GM20000 (cell line): ENCODE measurements at regions not wholly inside any gene's neighbourhood (a gene's known extent, or its start where the extent isn't known, plus 50 kb on each side); places are given as distances from the start of the nearest gene placed in this dataset.

Source experiments
- DNase-seq: peaks from one replicate; pipeline ENCODE4 v3.0.0; 2012; ENCODE audit warnings: low spot score
- CTCF ChIP-seq: IDR thresholded peaks from 2 replicates; pipeline ENCODE4 v1.5.1; 2012; ENCODE audit warnings: mild to moderate bottlenecking, control low read depth; ENCODE audit errors: extremely low read depth, missing control alignments

GRCh38 chr16:64254443-64255367 lies 867.2 kb downstream of the CDH11 start:
- no peak for DNase-seq
- TF ChIP-seq CTCF = no peak

- DNase-seq = no peak
- no peak for TF ChIP-seq CTCF
Measured at GRCh38 chr16:64253525-64253924, 868.3 kb downstream of the CDH11 start.

- no peak for DNase-seq
Measured at GRCh38 chr16:64253096-64253495, 868.8 kb downstream of the CDH11 start.

GRCh38 chr16:64251742-64252141 lies 870.1 kb downstream of the CDH11 start:
- no peak for TF ChIP-seq CTCF
- DNase-seq = no peak

More at GRCh38 chr16:64253096-64253495, 868.8 kb downstream of the CDH11 start:
- TF ChIP-seq CTCF = no peak

GRCh38 chr16:64250866-64251265 lies 871.0 kb downstream of the CDH11 start:
- TF ChIP-seq CTCF = no peak

GRCh38 chr16:64242492-64242891 lies 879.4 kb downstream of the CDH11 start:
- DNase-seq = no peak
- no peak for TF ChIP-seq CTCF

More at GRCh38 chr16:64250866-64251265, 871.0 kb downstream of the CDH11 start:
- DNase-seq = no peak

GRCh38 chr16:64240586-64240985 lies 881.3 kb downstream of the CDH11 start:
- DNase-seq = no peak
- TF ChIP-seq CTCF = no peak
